Hepatocyte (in vitro differentiated cells): ENCODE measurements at regions not wholly inside any gene's neighbourhood (a gene's known extent, or its start where the extent isn't known, plus 50 kb on each side); places are given as distances from the start of the nearest gene placed in this dataset.

Experiments used
- DNase-seq: peaks from one replicate; pipeline ENCODE4 v3.0.0-alpha.2; 2016; ENCODE audit warnings: low spot score
- H2AFZ ChIP-seq: fragments of 200-600 bp; sonication (generic); 2 replicates; pipeline ENCODE4 v1.6.0; 2016; ENCODE audit warnings: antibody characterized with exemption, mild to moderate bottlenecking
- H3K27ac ChIP-seq: fragments of 200-600 bp; sonication (generic); 2 replicates; pipeline ENCODE4 v1.5.1; 2016; ENCODE audit warnings: mild to moderate bottlenecking
- H3K27me3 ChIP-seq: fragments of 200-600 bp; sonication (generic); 2 replicates; pipeline ENCODE4 v1.6.1; 2016
- H3K36me3 ChIP-seq: fragments of 200-600 bp; sonication (generic); replicated peaks from 2 replicates; pipeline ENCODE4 v1.5.1; 2016; ENCODE audit warnings: low read depth; ENCODE audit not compliant: insufficient read depth
- H3K4me1 ChIP-seq: fragments of 200-600 bp; sonication (generic); 2 replicates; pipeline ENCODE4 v1.5.1; 2016; ENCODE audit warnings: mild to moderate bottlenecking, moderate library complexity; ENCODE audit not compliant: insufficient read depth
- H3K4me2 ChIP-seq: fragments of 200-600 bp; sonication (generic); 2 replicates; pipeline ENCODE4 v1.6.0; 2016
- H3K4me3 ChIP-seq: fragments of 200-600 bp; sonication (generic); 2 replicates; pipeline ENCODE4 v1.5.1; 2016; ENCODE audit warnings: mild to moderate bottlenecking
- H3K79me2 ChIP-seq: fragments of 200-600 bp; sonication (generic); 2 replicates; pipeline ENCODE4 v1.6.0; 2017; ENCODE audit warnings: mild to moderate bottlenecking
- H3K9me2 ChIP-seq: fragments of 200-600 bp; sonication (generic); replicated peaks from 2 replicates; pipeline ENCODE4 v1.6.0; 2017; ENCODE audit warnings: mild to moderate bottlenecking; ENCODE audit not compliant: insufficient read depth
- H3K9me3 ChIP-seq: fragments of 200-600 bp; sonication (generic); 2 replicates; pipeline ENCODE4 v1.5.1; 2016; ENCODE audit warnings: low read depth, mild to moderate bottlenecking
- H4K20me1 ChIP-seq: fragments of 200-600 bp; sonication (generic); 2 replicates; pipeline ENCODE4 v1.6.0; 2016; ENCODE audit warnings: mild to moderate bottlenecking; ENCODE audit not compliant: insufficient read depth, poor library complexity, severe bottlenecking
- CTCF ChIP-seq: fragments of 200-600 bp; sonication (generic); IDR thresholded peaks from 2 replicates; pipeline ENCODE4 v1.5.1; 2016; ENCODE audit warnings: antibody characterized with exemption, mild to moderate bottlenecking; ENCODE audit not compliant: poor library complexity
- EZH2 ChIP-seq: fragments of 200-600 bp; sonication (generic); IDR thresholded peaks from 2 replicates; pipeline ENCODE4 v1.6.1; 2016; ENCODE audit warnings: antibody characterized with exemption, mild to moderate bottlenecking, borderline replicate concordance
- EZH2phosphoT487 ChIP-seq: fragments of 200-600 bp; sonication (generic); IDR thresholded peaks from one replicate; pipeline ENCODE4 v1.6.1; 2018; ENCODE audit warnings: antibody characterized with exemption, mild to moderate bottlenecking, low read depth, moderate library complexity; ENCODE audit not compliant: unreplicated experiment, severe bottlenecking
- WGBS: methylation state at CpG from one replicate; pipeline ENCODE4 v1.1.6; 2016; ENCODE audit warnings: low lambda C conversion rate; ENCODE audit errors: missing lambda C conversion rate; 5-methylcytosine and 5-hydroxymethylcytosine counted together

DNA sequence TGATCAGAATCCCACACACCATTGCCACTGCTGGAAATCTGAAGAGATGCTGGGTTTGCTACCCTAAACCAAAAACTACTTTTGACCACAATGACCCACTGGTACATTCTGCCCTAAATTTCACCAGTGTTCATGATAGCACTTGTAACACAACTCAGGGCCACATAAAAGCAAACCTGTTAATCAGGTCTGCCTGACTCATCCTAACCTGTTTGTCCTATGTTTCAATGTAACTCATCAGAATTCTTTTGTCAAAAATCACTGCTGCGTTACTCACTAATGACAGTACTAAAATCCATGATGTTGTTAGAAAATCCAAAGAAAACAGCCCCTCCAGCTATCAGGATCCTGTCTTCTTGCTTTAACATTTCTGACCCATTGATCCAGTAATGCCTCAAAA lies 55.6 kb upstream of the XCR1 start:
- WGBS, result 90% methylated on average over 1 of the region's 1 CpG
- no peak overlapping the region for H3K27ac ChIP-seq

GRCh38 chr3:46082021-46082420 lies 54.7 kb upstream of the XCR1 start:
- no peaks in the 10 kb centered on the region for H3K9me3 ChIP-seq
- peaks cover 7% of the 10 kb centered on the region for H3K4me1 ChIP-seq
- no peaks in the 10 kb centered on the region for H4K20me1 ChIP-seq
- no peak overlapping the region for H3K27ac ChIP-seq
- TF ChIP-seq EZH2 (no peak), EZH2phosphoT487 (no peak), CTCF (no peak)
- H3K36me3 ChIP-seq, result no peaks in the 10 kb centered on the region
- H3K79me2 ChIP-seq, result no peaks in the 10 kb centered on the region
- no peak overlapping the region for H3K4me3 ChIP-seq
- no peak overlapping the region for H3K4me2 ChIP-seq
- no peak overlapping the region for H2AFZ ChIP-seq
- DNase-seq, result no peak
- H3K27me3 ChIP-seq, result no peaks in the 10 kb centered on the region
- H3K9me2 ChIP-seq, result no peaks in the 10 kb centered on the region
- 83% methylated on average over 2 of the region's 2 CpGs for WGBS

More for the DNA sequence above, 55.6 kb upstream of the XCR1 start:
- Histone ChIP-seq H3K27me3 (no peaks in the 10 kb centered on the region), H3K36me3 (no peaks in the 10 kb centered on the region), H3K9me3 (no peaks in the 10 kb centered on the region), H3K4me1 (peaks cover 7% of the 10 kb centered on the region), H3K79me2 (no peaks in the 10 kb centered on the region), H4K20me1 (no peaks in the 10 kb centered on the region), H3K9me2 (no peaks in the 10 kb centered on the region), H3K4me2 (no peak overlapping the region), H3K4me3 (no peak overlapping the region), H2AFZ (no peak overlapping the region)
- no peak for DNase-seq
- TF ChIP-seq EZH2phosphoT487, result no peak
- TF ChIP-seq CTCF, result no peak
- no peak for TF ChIP-seq EZH2

DNA sequence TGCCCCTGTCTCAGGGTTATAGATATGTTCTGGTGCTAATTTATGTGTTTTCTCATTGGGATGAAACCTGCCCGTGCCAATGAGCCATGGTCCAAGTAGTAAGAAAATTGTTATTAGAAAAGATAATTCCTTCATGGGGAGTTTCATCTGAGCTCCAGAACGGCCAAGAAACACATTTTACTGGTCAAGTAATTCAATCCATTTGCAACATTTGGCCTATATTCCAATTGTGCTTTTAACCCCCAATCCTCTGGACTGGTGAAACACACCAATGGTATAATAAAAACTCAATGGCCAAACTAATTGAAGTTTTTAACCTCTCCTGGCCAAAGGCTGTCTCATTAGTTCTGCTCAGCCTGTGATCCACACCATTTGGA lies 53.7 kb upstream of the XCR1 start:
- Histone ChIP-seq H3K4me3 (no peak overlapping the region), H3K9me2 (no peaks in the 10 kb centered on the region), H3K4me1 (peaks cover 7% of the 10 kb centered on the region), H4K20me1 (no peaks in the 10 kb centered on the region), H3K27me3 (no peaks in the 10 kb centered on the region), H2AFZ (no peak overlapping the region), H3K79me2 (no peaks in the 10 kb centered on the region), H3K36me3 (no peaks in the 10 kb centered on the region), H3K4me2 (no peak overlapping the region), H3K9me3 (no peaks in the 10 kb centered on the region), H3K27ac (no peak overlapping the region)
- no peak for DNase-seq
- 53% methylated on average over 2 of the region's 2 CpGs for WGBS
- TF ChIP-seq CTCF (no peak), EZH2phosphoT487 (no peak), EZH2 (no peak)
